DMS153 treated with DMSO at 0.1 percent for 48 hours (cell line): ENCODE measurements at regions not wholly inside any gene's neighbourhood (a gene's known extent, or its start where the extent isn't known, plus 50 kb on each side); places are given as distances from the start of the nearest gene placed in this dataset.

Experiments used
- DNase-seq: peaks from one replicate; lab custom pipeline; 2025; ENCODE audit not compliant: unreplicated experiment; lab: John Stamatoyannopoulos, UW

- no peak for DNase-seq
These were observed 126.0 kb upstream of the RET start for GRCh38 chr10:42950606-42951485.

- no peak for DNase-seq
These were observed 125.2 kb upstream of the RET start for GRCh38 chr10:42951486-42952251.

GRCh38 chr10:42952349-42952748 lies 124.5 kb upstream of the RET start:
- peak; percentile 41 for DNase-seq

- no peak for DNase-seq
These were observed 123.8 kb upstream of the RET start for GRCh38 chr10:42952931-42953683.

GRCh38 chr10:42953684-42954674 lies 122.9 kb upstream of the RET start:
- no peak for DNase-seq

- no peak for DNase-seq
These were observed 121.9 kb upstream of the RET start for GRCh38 chr10:42954766-42955492.

GRCh38 chr10:42955493-42955889 lies 121.4 kb upstream of the RET start:
- no peak for DNase-seq

GRCh38 chr10:42956045-42956444 lies 120.8 kb upstream of the RET start:
- no peak for DNase-seq

DNA sequence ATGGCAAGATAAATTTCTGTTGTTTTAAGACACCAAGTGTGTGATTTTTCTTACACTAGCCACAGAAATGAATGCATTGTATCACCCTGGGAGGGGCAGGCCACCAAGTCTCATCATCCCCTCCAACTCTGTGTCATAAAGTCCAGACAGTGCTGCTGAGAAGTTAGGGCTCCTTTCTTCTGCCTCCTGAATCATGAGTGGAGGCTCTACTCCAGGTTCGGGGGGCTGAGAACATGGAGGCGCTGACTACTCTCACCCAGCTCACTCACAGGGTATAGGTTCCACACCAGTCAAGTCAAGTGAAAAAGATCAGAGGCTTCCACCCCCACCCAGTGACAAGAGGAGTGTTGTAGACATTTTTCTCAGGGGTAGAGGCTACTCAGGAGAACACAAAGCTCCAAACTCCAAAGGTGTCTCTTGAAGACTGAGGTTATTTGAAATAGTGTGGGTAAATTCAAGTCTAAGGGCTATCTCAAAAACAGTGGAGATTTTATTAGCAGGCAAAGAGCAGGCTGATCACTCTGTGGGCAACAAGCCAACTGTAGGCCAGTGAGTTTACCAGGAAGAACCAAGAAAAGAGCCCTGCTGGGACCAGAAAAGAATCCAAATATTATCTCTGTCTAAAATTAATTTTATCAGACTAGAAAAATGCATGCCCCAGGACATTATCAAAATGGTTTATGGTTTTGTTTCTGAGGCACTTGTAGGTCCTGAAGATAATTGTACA lies 118.6 kb upstream of the RET start:
- no peak for DNase-seq

- no peak for DNase-seq
These were observed 117.0 kb upstream of the RET start for GRCh38 chr10:42959833-42960232.

GRCh38 chr10:42960491-42960990 lies 116.3 kb upstream of the RET start:
- DNase-seq: no peak

DNA sequence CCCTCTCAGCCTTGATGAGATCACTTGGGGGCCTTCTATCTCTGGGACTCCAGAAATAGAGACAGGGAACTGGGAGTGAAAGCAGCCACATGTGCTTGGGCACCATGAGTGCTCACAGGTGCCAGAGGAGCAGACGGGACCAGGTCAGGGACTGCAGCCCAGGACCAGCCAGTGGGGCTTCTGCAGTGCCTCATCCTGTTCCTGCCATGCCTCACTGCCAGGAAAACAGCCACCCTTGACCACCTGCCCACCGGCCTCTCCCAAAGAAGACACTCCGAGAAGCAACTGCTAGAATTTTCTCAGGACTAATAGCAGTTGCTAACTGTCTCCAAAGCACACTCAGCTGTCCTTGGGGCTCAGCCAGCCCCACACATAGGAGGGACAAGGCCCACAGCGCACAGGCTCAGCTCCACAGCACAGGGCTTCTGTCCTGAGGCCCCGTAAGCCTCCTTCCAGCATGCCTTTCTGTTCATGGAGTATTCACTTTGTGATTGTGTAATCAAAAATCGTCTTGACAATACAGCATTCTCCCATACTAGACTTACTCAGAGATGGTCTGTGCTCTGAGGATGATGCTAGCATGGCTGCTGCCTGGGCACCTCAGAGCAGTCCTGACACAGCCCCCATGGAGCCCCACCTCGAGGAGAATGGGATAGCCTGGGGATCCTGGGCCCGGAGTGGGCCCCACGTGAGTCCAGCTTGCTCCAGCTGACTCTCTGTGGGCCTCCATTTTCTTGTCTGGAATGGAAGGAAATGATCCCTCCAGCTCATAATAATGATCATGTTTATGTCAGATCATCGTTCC lies 115.7 kb upstream of the RET start:
- DNase-seq: no peak

- DNase-seq: no peak
These were observed 115.1 kb upstream of the RET start for GRCh38 chr10:42961796-42962109.

- DNase-seq: no peak
These were observed 114.6 kb upstream of the RET start for GRCh38 chr10:42962110-42962901.

DNA sequence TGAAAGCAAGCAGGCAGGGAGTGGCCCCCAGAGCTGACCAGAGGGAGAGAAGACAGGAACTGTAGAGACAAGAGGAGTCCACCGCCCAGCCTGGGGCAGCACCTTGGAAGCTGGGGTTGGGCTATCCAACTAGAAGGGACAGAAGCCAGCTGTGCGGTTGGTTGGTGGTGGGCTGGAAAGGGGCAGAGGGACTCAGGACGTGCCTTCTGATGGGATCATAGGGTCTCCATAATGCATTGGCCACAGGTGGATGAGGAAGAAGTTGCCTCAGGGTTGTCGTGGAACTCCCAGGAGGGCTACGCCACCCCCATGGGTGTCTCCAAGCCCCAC lies 114.0 kb upstream of the RET start:
- no peak for DNase-seq

- DNase-seq: no peak
These were observed 113.6 kb upstream of the RET start for GRCh38 chr10:42963312-42963711.

DNA sequence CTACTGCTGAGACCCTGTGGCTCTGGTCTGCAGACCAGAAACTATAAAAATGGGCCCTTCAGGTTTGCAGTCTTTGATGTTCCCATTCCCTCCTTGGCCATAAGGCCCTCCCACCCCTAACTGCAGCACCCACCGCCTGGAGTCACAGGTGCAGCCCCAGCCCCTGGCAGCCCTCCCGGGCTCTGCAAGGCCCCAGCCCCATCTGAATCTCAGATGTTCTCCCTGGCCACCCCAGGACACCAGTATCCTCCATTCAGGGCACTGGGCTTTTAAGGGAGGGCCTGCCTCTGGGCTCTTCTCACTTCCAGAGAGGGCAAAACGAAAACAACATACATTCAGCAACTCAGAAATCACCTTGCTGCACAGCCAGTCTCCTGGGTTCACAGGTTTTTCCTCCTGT lies 107.7 kb upstream of the RET start:
- DNase-seq: no peak

DNA sequence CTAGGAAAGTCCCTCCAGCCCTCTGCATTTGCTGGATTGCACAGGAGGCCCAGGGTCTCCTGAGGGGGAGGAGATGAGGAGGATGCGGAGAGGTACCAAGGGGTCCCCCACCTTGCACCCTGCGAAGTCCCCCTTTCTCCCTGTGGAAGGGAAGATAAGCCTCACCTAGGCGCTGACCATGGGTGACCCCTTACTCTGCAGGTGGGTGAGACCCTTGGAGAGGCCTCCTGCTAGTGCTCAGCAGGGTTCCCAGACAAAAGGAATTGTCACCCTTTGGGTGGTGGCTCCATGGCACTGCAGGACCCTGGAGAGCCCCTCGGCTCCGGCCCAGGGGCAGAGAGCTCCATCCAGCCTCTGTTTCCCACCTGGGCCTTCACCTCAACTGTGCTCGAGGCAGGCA lies 107.0 kb upstream of the RET start:
- no peak for DNase-seq
